Endothelial cell of umbilical vein (primary cell): ENCODE measurements at regions not wholly inside any gene's neighbourhood (a gene's known extent, or its start where the extent isn't known, plus 50 kb on each side); places are given as distances from the start of the nearest gene placed in this dataset.

ENCODE experiments used
- BruUV-seq: library from RNA; stranded (reverse); fragments of 400-500 nt; replicated peaks from 2 replicates; lab custom pipeline; 2021; lab: Mats Ljungman, UMichigan
- CTCF ChIA-PET: fragments of 300-600, 350-600 bp; sonication (Branson Sonifier 250); formaldehyde crosslinking; loops from one replicate; lab custom pipeline; 2021; ENCODE audit warnings: antibody characterized with exemption, inconsistent platforms; lab: Charles Lee
- POLR2A ChIA-PET: fragments of 300-600, 350-600 bp; sonication (Branson Sonifier 250); formaldehyde crosslinking; loops from one replicate; lab custom pipeline; 2021; ENCODE audit warnings: antibody characterized with exemption, inconsistent platforms; lab: Charles Lee
- DNase-seq: peaks from one replicate; pipeline ENCODE4 v3.0.0-alpha.2; 2011; ENCODE audit warnings: low read depth, low spot score
- FAIRE-seq: peaks from 2 replicates; lab custom pipeline; 2011; peaks lifted over from hg19 to GRCh38; lab: Jason Lieb, UNC
- H2AFZ ChIP-seq: 2 replicates; pipeline ENCODE4 v1.6.0; 2012; ENCODE audit warnings: low read depth, low read length, control low read depth, inconsistent platforms
- H3K27ac ChIP-seq: 2 replicates; pipeline ENCODE4 v1.5.1; 2011; ENCODE audit warnings: low read depth, mild to moderate bottlenecking, control low read depth, low read length, moderate library complexity; ENCODE audit not compliant: insufficient read depth
- H3K27me3 ChIP-seq, 2 experiments: 2 replicates each; pipeline versions ENCODE4 v1.6.0 to v1.6.1; 2011; ENCODE audit warnings: low read length in 2 of 2, mixed read lengths in 1 of 2; ENCODE audit not compliant: control insufficient read depth in 2 of 2, insufficient read depth in 2 of 2
- H3K36me3 ChIP-seq, 2 experiments: 2 replicates in 1 of 2; 3 replicates in 1 of 2; pipeline ENCODE4 v1.5.1; 2011; ENCODE audit warnings: low read length in 2 of 2, mild to moderate bottlenecking in 1 of 2, moderate library complexity in 1 of 2; ENCODE audit not compliant: control insufficient read depth in 2 of 2, insufficient read depth in 2 of 2; ENCODE audit errors: extremely low read depth in 1 of 2
- H3K4me1 ChIP-seq: 3 replicates; pipeline ENCODE4 v1.5.1; 2011; ENCODE audit warnings: mild to moderate bottlenecking, low read length; ENCODE audit not compliant: control insufficient read depth, insufficient read depth; ENCODE audit errors: extremely low read depth
- H3K4me2 ChIP-seq: 2 replicates; pipeline ENCODE4 v1.6.1; 2011; ENCODE audit warnings: low read length, control low read depth, mixed read lengths; ENCODE audit not compliant: insufficient read depth
- H3K4me3 ChIP-seq, 3 experiments: fragments of 200-600 bp in 1 of 3; sonication (generic), shearing (Covaris generic) in 1 of 3; replicated peaks in 1 of 3; 2 replicates each; pipeline ENCODE4 v1.5.1; 2011 to 2016; ENCODE audit warnings: control low read depth in 3 of 3, low read length in 3 of 3, mild to moderate bottlenecking in 2 of 3, inconsistent platforms in 1 of 3, low read depth in 1 of 3, moderate library complexity in 1 of 3; ENCODE audit not compliant: insufficient read depth in 1 of 3
- H3K79me2 ChIP-seq: 2 replicates; pipeline ENCODE4 v1.6.0; 2012; ENCODE audit warnings: low read length, inconsistent platforms; ENCODE audit not compliant: control insufficient read depth, insufficient read depth
- H3K9ac ChIP-seq: replicated peaks from 2 replicates; pipeline ENCODE3; 2011; ENCODE audit warnings: low read length, control low read depth; ENCODE audit not compliant: insufficient read depth; ENCODE audit errors: extremely low read depth
- H3K9me1 ChIP-seq: replicated peaks from 3 replicates; pipeline ENCODE4 v1.6.0; 2011; ENCODE audit warnings: mild to moderate bottlenecking, low read length; ENCODE audit not compliant: control insufficient read depth, insufficient read depth; ENCODE audit errors: extremely low read depth
- H3K9me3 ChIP-seq: replicated peaks from 2 replicates; pipeline ENCODE4 v1.5.1; 2012; ENCODE audit warnings: low read length, inconsistent platforms; ENCODE audit not compliant: control insufficient read depth, insufficient read depth
- H4K20me1 ChIP-seq: replicated peaks from 2 replicates; pipeline ENCODE3; 2011; ENCODE audit warnings: mild to moderate bottlenecking, low read length; ENCODE audit not compliant: control insufficient read depth, insufficient read depth; ENCODE audit errors: extremely low read depth
- EZH2 ChIP-seq: IDR thresholded peaks from 2 replicates; pipeline ENCODE4 v1.6.1; 2012; ENCODE audit warnings: borderline replicate concordance, low read depth, mild to moderate bottlenecking, moderate library complexity, low read length, inconsistent platforms; ENCODE audit not compliant: severe bottlenecking
- JUN ChIP-seq: IDR thresholded peaks from 2 replicates; pipeline ENCODE4 v1.6.1; 2011; ENCODE audit warnings: borderline replicate concordance, low read depth; ENCODE audit not compliant: insufficient read length, insufficient read depth
- MYC ChIP-seq: IDR thresholded peaks from one replicate; pipeline ENCODE4 v1.6.1; 2011; ENCODE audit warnings: mild to moderate bottlenecking, low read depth, low read length
- POLR2A ChIP-seq: IDR thresholded peaks from 2 replicates; pipeline ENCODE4 v1.6.1; 2012; ENCODE audit warnings: low read depth, mild to moderate bottlenecking, control low read depth, low read length
- POLR2AphosphoS5 ChIP-seq: IDR thresholded peaks from 2 replicates; pipeline ENCODE4 v1.6.1; 2012; ENCODE audit warnings: low read depth, mild to moderate bottlenecking, control low read depth, low read length, moderate library complexity; ENCODE audit not compliant: insufficient read depth
- dilution Hi-C: fragments of 300-500 bp; cut with MboI; formaldehyde crosslinking; loops from one replicate; pipeline ENCODE4 v1.15.0; 2019; ENCODE audit warnings: low sequenced_read_pairs; ENCODE audit not compliant: extremely low pct_ligation_motif_present
- intact Hi-C: fragments of 100-400 bp; cut with micrococcal nuclease; formaldehyde crosslinking; loops from one replicate; pipeline ENCODE4 v1.10.0; 2022
- TF ChIP-seq, protein P1 (sequence below): IDR thresholded peaks from 2 replicates; pipeline ENCODE4 v1.6.1; 2011; ENCODE audit not compliant: insufficient read depth, insufficient read length
- TF ChIP-seq, protein P2 (sequence below), 2 donors: IDR thresholded peaks; 1 replicate in 1 of 2; 2 replicates in 1 of 2; pipeline ENCODE4 v1.5.1; 2011; ENCODE audit warnings: low read length in 2 of 2, mild to moderate bottlenecking in 2 of 2, moderate library complexity in 2 of 2, control low read depth in 1 of 2, inconsistent platforms in 1 of 2, low read depth in 1 of 2; ENCODE audit not compliant: insufficient read depth in 1 of 2; ENCODE audit errors: extremely low read depth in 1 of 2

DNA sequence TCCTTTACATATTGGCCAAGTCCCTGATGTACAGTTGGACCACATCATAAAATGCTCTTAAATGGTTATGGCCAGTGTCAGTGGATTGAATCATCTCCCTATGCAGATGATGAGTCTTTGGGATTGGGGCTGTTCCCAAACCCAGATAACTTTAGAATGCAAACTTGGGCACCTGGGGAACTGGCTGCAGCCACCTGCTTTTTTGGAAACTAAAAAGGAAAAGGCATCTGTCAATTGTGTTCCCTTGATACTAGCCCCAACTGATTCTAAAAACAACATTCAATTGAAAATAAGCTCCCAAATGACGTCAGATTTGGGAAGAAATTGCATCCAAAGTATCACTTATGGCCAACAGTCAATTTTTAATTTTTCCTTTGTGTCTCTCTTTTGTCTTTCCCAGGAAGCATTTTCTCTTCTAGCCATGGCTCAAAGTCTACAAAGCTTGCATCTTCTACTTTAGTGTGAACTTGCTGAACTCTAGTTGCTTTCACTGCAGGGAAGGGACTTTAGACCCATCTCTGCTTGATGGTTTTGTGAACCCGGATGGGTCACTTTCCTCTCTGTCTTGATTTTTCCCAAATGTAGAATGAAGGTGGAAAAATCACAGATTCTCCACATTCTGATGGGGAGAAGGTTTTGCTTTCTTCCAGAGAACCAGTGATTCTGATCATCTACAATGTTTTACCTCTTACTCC lies 402.3 kb upstream of the USP24 start:
- no peak for TF ChIP-seq EZH2
- no peak for TF ChIP-seq JUN
- TF ChIP-seq, protein P1, sequence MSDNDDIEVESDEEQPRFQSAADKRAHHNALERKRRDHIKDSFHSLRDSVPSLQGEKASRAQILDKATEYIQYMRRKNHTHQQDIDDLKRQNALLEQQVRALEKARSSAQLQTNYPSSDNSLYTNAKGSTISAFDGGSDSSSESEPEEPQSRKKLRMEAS: no peak
- no peak for TF ChIP-seq MYC
- TF ChIP-seq, protein P2, sequence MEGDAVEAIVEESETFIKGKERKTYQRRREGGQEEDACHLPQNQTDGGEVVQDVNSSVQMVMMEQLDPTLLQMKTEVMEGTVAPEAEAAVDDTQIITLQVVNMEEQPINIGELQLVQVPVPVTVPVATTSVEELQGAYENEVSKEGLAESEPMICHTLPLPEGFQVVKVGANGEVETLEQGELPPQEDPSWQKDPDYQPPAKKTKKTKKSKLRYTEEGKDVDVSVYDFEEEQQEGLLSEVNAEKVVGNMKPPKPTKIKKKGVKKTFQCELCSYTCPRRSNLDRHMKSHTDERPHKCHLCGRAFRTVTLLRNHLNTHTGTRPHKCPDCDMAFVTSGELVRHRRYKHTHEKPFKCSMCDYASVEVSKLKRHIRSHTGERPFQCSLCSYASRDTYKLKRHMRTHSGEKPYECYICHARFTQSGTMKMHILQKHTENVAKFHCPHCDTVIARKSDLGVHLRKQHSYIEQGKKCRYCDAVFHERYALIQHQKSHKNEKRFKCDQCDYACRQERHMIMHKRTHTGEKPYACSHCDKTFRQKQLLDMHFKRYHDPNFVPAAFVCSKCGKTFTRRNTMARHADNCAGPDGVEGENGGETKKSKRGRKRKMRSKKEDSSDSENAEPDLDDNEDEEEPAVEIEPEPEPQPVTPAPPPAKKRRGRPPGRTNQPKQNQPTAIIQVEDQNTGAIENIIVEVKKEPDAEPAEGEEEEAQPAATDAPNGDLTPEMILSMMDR (IDR thresholded peaks at IDR 0.05; ENCODE audit: extremely low read depth in 1 of 2, insufficient read depth in 1 of 2, low read depth in 1 of 2, low read length in 2 of 2): no peak
- TF ChIP-seq POLR2AphosphoS5: no peak
- TF ChIP-seq POLR2A: no peak
- Histone ChIP-seq H3K27me3 (no peaks in the 10 kb centered on the region), H3K9ac (no peak overlapping the region), H3K79me2 (no peaks in the 10 kb centered on the region), H4K20me1 (no peaks in the 10 kb centered on the region), H3K4me2 (no peak overlapping the region), H3K27ac (no peak overlapping the region), H3K9me3 (no peaks in the 10 kb centered on the region), H3K4me3 (no peak overlapping the region), H3K4me1 (no peaks in the 10 kb centered on the region), H2AFZ (no peak overlapping the region), H3K36me3 (no peaks in the 10 kb centered on the region), H3K9me1 (no peaks in the 10 kb centered on the region)
- DNase-seq: no peak
- no peak for FAIRE-seq
- dilution Hi-C loops (no loop called here), intact Hi-C loops (no loop called here)
- ChIA-PET CTCF (interaction anchor here (1.4 kb wide), 1 partner anchor 12 kb away, joined by 3 read pairs; no protein-coding TSS in a partner anchor), POLR2A (no interaction called here)
- no TSS peak for BruUV-seq
